CD4-positive, CD25-positive, alpha-beta regulatory T cell (primary cell): ENCODE measurements at regions not wholly inside any gene's neighbourhood (a gene's known extent, or its start where the extent isn't known, plus 50 kb on each side); places are given as distances from the start of the nearest gene placed in this dataset.
A peak's percentile ranks its signal among the peaks of the same experiment; 100 is the strongest.

ENCODE experiments used
- ATAC-seq, 2 donors: fragments of 150-1000 bp; cut with Tn5 transposase; one replicate each; pipeline ENCODE4 v1.10.0; 2021; ENCODE audit warnings: low read depth in 2 of 2, moderate number of reproducible peaks in 2 of 2, moderate library complexity in 1 of 2
- DNase-seq, 3 donors: peaks; one replicate each; pipeline versions ENCODE4 v3.0.0 to v3.0.0-alpha.2; 2012 to 2022; ENCODE audit warnings: mixed read lengths in 1 of 3
- H3K27ac ChIP-seq: one replicate; pipeline ENCODE4 v1.7.0; 2013; ENCODE audit warnings: mild to moderate bottlenecking, low read length; ENCODE audit not compliant: insufficient read depth, poor library complexity, severe bottlenecking
- H3K27me3 ChIP-seq: one replicate; pipeline ENCODE4 v1.7.0; 2013; ENCODE audit warnings: low read length; ENCODE audit not compliant: control insufficient read depth, insufficient read depth
- H3K36me3 ChIP-seq: one replicate; pipeline ENCODE4 v1.7.0; 2013; ENCODE audit warnings: mild to moderate bottlenecking, low read length, moderate library complexity; ENCODE audit not compliant: control insufficient read depth, insufficient read depth
- H3K4me1 ChIP-seq: 2 replicates; pipeline ENCODE4 v1.7.0; 2013; ENCODE audit warnings: mild to moderate bottlenecking, low read length; ENCODE audit not compliant: insufficient read depth, control insufficient read depth, poor library complexity, severe bottlenecking
- H3K4me3 ChIP-seq: one replicate; pipeline ENCODE4 v1.7.0; 2013; ENCODE audit warnings: low read depth, mild to moderate bottlenecking, low read length, moderate library complexity
- H3K9me3 ChIP-seq, 2 experiments: 1 replicate in 1 of 2; 2 replicates in 1 of 2; pipeline ENCODE4 v1.7.0; 2013; ENCODE audit warnings: low read length in 2 of 2, mild to moderate bottlenecking in 1 of 2, moderate library complexity in 1 of 2; ENCODE audit not compliant: control insufficient read depth in 2 of 2
- H3K27ac Mint-ChIP-seq, 3 donors: one replicate each; pipeline ENCODE4 v1.8.0; 2020 to 2022; ENCODE audit warnings: mild to moderate bottlenecking in 3 of 3, mixed read lengths in 3 of 3, moderate library complexity in 2 of 3
- H3K27me3 Mint-ChIP-seq: one replicate; pipeline ENCODE4 v1.8.0; 2022; ENCODE audit warnings: mild to moderate bottlenecking, mixed read lengths
- H3K36me3 Mint-ChIP-seq: one replicate; pipeline ENCODE4 v1.8.0; 2020; ENCODE audit warnings: mixed read lengths
- H3K4me1 Mint-ChIP-seq, 4 donors: one replicate each; pipeline ENCODE4 v1.8.0; 2020 to 2022; ENCODE audit warnings: mixed read lengths in 4 of 4, mild to moderate bottlenecking in 1 of 4
- H3K4me3 Mint-ChIP-seq, 4 donors: one replicate each; pipeline ENCODE4 v1.8.0; 2020 to 2022; ENCODE audit warnings: mild to moderate bottlenecking in 4 of 4, mixed read lengths in 4 of 4, moderate library complexity in 3 of 4
- H3K9me3 Mint-ChIP-seq, 7 donors: one replicate each; pipeline ENCODE4 v1.8.0; 2020 to 2022; ENCODE audit warnings: mixed read lengths in 7 of 7, mild to moderate bottlenecking in 3 of 7, moderate library complexity in 2 of 7

DNA sequence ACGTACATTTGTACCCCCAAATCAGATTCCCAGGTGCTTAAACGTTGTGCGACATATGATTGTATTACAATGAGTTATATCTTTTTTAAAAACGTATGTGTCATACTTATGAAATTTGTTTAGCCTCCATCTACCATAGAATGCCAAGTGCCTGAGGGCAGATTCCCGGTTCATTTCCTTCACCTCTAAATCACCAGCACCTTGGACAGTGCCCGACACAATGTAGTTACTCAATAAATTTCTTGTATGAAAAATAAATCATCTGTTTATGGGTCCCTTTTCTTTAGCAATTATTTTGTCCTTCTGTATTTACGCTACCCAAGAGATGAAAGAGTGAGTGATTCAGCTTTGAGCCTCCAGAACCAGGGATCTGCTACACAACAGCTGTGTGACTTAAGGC lies 157.4 kb downstream of the TBX5 start:
- DNase-seq (no peak), ATAC-seq (no peak)
- no peaks in the 10 kb centered on the region for H3K27me3 ChIP-seq
- no peak overlapping the region for H3K27ac ChIP-seq
- no peaks in the 10 kb centered on the region for H3K27me3 Mint-ChIP-seq
- peaks cover 0 to 21% (median 5%) of the 10 kb centered on the region in 7 donors for H3K9me3 Mint-ChIP-seq
- H3K4me1 Mint-ChIP-seq: no peaks in the 10 kb centered on the region
- no peaks in the 10 kb centered on the region for H3K36me3 ChIP-seq
- no peak overlapping the region for H3K4me3 Mint-ChIP-seq
- no peaks in the 10 kb centered on the region for H3K9me3 ChIP-seq
- no peak overlapping the region for H3K27ac Mint-ChIP-seq
- no peak overlapping the region for H3K4me3 ChIP-seq
- no peaks in the 10 kb centered on the region for H3K36me3 Mint-ChIP-seq
- no peaks in the 10 kb centered on the region for H3K4me1 ChIP-seq

DNA sequence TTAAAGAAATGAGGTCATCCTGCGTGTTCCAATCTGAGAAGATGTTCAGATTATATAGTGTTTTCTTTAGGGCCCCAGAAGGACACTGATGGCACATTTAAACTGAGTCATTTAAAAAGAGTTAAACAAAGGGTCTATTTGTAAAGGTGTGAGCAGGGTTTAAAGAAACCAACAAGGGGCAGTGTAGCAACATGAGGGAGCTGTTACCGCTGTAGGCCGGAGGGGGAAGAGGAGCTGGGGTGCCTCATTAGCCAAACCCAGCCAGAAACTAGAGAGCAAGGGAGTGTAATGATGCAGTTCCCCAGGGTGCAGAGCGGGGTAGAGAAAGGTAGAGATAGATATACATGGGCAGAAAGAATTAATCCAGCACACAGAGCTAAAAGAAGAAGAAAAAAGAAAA lies 160.4 kb downstream of the TBX5 start:
- peaks cover 0 to 5% of the 10 kb centered on the region in 2 experiments for H3K9me3 ChIP-seq
- H3K36me3 ChIP-seq: no peaks in the 10 kb centered on the region
- no peaks in the 10 kb centered on the region for H3K4me1 ChIP-seq
- no peak for DNase-seq
- H3K4me3 ChIP-seq: no peak overlapping the region
- Mint-ChIP-seq H3K36me3 (no peaks in the 10 kb centered on the region), H3K9me3 (peaks cover 0 to 12% (median 3%) of the 10 kb centered on the region in 7 donors), H3K27ac (no peak overlapping the region), H3K4me3 (no peak overlapping the region), H3K4me1 (no peaks in the 10 kb centered on the region), H3K27me3 (no peaks in the 10 kb centered on the region)
- H3K27ac ChIP-seq: no peak overlapping the region
- H3K27me3 ChIP-seq: no peaks in the 10 kb centered on the region
- ATAC-seq: no peak

DNA sequence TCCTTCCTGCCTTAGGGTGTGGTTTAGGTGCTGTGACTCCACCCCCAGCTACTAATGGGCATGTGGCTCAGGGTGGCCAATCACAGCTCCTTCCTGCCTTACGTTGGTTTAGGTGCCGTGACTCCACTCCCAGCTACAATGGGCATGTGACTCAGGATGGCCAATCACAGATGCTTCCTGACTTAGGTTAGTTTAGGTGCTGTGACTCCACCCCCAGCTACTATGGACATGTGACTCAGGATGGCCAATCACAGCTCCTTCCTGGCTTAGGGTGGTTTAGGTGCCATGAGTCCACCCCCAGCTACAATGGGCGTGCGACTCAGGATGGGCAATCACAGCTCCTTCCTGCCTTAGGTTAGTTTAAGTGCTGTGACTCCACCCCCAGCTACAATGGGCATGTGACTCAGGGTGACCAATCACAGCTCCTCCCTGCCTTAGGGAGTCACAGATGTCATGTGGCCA lies 163.9 kb downstream of the TBX5 start:
- no peaks in the 10 kb centered on the region for H3K4me1 Mint-ChIP-seq
- Histone ChIP-seq H3K9me3 (peaks cover 0 to 5% of the 10 kb centered on the region in 2 experiments), H3K4me1 (no peaks in the 10 kb centered on the region), H3K27me3 (no peaks in the 10 kb centered on the region), H3K4me3 (no peak overlapping the region), H3K27ac (no peak overlapping the region), H3K36me3 (no peaks in the 10 kb centered on the region)
- peak in 1 of 3 donors; percentile 0 for DNase-seq
- no peak for ATAC-seq
- H3K36me3 Mint-ChIP-seq: no peaks in the 10 kb centered on the region
- no peak overlapping the region for H3K4me3 Mint-ChIP-seq
- H3K9me3 Mint-ChIP-seq: peaks cover 0 to 6% (median 2%) of the 10 kb centered on the region in 7 donors
- H3K27me3 Mint-ChIP-seq: peaks cover 10% of the 10 kb centered on the region
- H3K27ac Mint-ChIP-seq: no peak overlapping the region

DNA sequence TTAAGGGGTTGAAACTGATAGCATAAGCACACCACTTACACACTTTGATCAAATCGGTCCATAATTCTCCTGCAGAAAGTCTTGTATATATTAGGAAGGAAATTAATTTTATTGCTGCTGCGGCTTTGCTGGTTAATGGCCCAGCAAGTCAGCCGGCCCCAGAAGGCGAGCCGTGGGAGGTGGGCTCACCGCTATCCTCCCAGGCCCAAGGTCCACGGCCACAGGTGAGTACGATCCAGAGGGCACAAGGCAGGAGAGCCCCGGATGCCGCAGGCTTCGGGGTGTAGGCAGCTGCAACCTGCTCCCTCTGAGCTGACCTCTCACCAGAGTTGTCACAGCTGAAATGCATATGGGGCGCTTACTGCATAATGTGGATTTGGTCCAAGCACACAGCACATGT lies 165.7 kb downstream of the TBX5 start:
- Mint-ChIP-seq H3K36me3 (no peaks in the 10 kb centered on the region), H3K27me3 (peaks cover 10% of the 10 kb centered on the region), H3K27ac (no peak overlapping the region)

DNA sequence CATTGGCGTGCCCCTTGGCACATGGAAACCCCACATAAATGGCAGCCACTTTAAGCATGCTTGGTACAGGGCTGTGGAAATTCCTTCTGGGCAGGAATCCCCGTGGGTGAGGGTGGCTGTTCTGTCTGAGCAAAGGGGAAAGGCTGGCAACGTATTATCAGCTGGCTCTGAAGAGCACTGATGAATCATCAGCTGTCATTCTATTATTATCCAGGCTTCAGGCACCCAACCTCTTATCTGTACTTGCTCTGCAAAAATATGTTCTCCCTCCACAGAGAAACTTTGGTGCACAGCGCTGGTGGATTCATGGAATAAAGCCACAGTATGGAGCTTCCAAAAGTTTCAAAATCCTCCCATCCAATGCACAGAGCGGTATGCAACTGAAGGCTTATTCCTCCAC lies 167.1 kb downstream of the TBX5 start:
- H3K4me1 Mint-ChIP-seq: no peaks in the 10 kb centered on the region

More for the DNA sequence above, 165.7 kb downstream of the TBX5 start:
- Histone ChIP-seq H3K4me1 (no peaks in the 10 kb centered on the region), H3K4me3 (no peak overlapping the region), H3K27ac (no peak overlapping the region), H3K36me3 (no peaks in the 10 kb centered on the region), H3K9me3 (peaks cover 0 to 5% of the 10 kb centered on the region in 2 experiments), H3K27me3 (no peaks in the 10 kb centered on the region)
- no peak for DNase-seq
- Mint-ChIP-seq H3K4me3 (no peak overlapping the region), H3K9me3 (peaks cover 0 to 9% (median 2%) of the 10 kb centered on the region in 7 donors), H3K4me1 (no peaks in the 10 kb centered on the region)
- no peak for ATAC-seq

DNA sequence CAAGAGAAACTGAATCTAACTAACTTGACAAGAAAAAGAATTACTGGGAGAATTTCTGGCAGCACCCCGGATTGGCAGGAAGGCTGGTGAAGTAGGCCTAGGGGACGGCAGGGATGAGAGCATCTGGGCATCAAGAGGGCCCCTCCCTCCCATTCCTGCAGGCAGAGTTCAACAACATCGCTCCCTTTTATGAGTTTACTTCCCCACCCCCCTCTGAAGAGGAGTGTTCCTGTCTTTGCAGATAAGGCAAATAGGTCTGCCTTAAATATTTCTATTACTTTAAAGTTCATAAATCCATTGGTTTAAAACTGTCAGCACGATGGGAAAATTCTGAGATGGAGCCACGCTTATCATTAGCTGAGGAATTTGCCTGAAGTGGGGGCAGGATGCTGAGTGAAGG lies 168.7 kb downstream of the TBX5 start:
- DNase-seq (no peak), ATAC-seq (no peak)
- Mint-ChIP-seq H3K27me3 (peaks cover 10% of the 10 kb centered on the region), H3K36me3 (no peaks in the 10 kb centered on the region), H3K4me1 (no peaks in the 10 kb centered on the region), H3K4me3 (no peak overlapping the region), H3K27ac (no peak overlapping the region), H3K9me3 (peaks cover 0 to 5% (median 0%) of the 10 kb centered on the region in 7 donors)
- H3K4me3 ChIP-seq: no peak overlapping the region
- H3K27ac ChIP-seq: no peak overlapping the region
- H3K27me3 ChIP-seq: no peaks in the 10 kb centered on the region
- no peaks in the 10 kb centered on the region for H3K36me3 ChIP-seq
- H3K4me1 ChIP-seq: no peaks in the 10 kb centered on the region
- H3K9me3 ChIP-seq: peaks cover 2 to 5% of the 10 kb centered on the region in 2 experiments

More for the DNA sequence above, 167.1 kb downstream of the TBX5 start:
- Histone ChIP-seq H3K9me3 (peaks cover 0 to 5% of the 10 kb centered on the region in 2 experiments), H3K27me3 (no peaks in the 10 kb centered on the region), H3K27ac (no peak overlapping the region), H3K4me3 (no peak overlapping the region), H3K36me3 (no peaks in the 10 kb centered on the region), H3K4me1 (no peaks in the 10 kb centered on the region)
- DNase-seq (no peak), ATAC-seq (no peak)
- Mint-ChIP-seq H3K27me3 (peaks cover 10% of the 10 kb centered on the region), H3K9me3 (peaks cover 0 to 5% (median 1%) of the 10 kb centered on the region in 7 donors), H3K36me3 (no peaks in the 10 kb centered on the region), H3K4me3 (no peak overlapping the region), H3K27ac (no peak overlapping the region)

DNA sequence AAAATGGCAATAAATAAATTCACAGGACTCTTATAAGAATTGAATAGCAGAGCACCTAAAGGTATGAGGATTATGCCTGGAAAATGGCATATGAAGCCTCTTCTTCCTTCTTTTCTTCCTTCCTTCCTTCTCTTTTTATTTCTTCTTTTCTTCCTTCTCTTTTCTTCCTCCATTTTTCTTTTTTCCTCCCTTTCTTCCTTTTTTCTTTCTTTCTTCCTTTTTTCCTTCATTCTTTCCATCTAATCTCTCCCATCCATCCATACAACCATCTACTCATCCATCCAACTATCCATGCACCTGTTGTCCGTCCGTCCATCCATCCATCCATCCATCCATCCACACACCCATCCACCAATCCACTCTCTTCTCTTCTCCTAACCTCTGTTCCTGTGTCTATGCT lies 173.8 kb downstream of the TBX5 start:
- Mint-ChIP-seq H3K4me3 (no peak overlapping the region), H3K27me3 (no peaks in the 10 kb centered on the region), H3K4me1 (no peaks in the 10 kb centered on the region), H3K27ac (no peak overlapping the region), H3K36me3 (no peaks in the 10 kb centered on the region), H3K9me3 (peaks cover 0 to 3% (median 0%) of the 10 kb centered on the region in 7 donors)
- Histone ChIP-seq H3K27me3 (no peaks in the 10 kb centered on the region), H3K4me1 (no peaks in the 10 kb centered on the region), H3K36me3 (no peaks in the 10 kb centered on the region), H3K27ac (no peak overlapping the region), H3K4me3 (no peak overlapping the region), H3K9me3 (peaks cover 0 to 2% of the 10 kb centered on the region in 2 experiments)
- DNase-seq (no peak), ATAC-seq (no peak)

DNA sequence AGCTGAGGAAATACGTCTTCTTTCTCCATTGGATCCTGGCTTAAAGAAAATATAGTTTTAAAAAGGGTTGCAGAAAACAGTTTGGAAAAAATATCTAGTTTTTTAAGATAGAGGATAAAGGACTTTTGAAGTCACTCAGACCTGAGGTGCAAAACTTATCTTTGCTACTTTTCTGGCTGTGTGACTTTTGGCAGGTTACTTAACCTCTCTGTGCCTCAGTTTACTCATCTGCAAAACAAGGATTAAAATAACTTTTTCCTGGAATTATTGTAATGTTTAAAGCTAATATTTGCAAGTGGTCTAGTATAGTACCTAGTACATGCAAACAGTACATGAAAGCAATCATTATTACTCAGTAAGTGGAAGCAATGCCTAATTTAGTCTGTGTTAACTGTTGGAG lies 176.8 kb downstream of the TBX5 start:
- no peaks in the 10 kb centered on the region for H3K4me1 Mint-ChIP-seq
- peaks cover 10% of the 10 kb centered on the region for H3K27me3 Mint-ChIP-seq
- peaks cover 0 to 1% (median 0%) of the 10 kb centered on the region in 7 donors for H3K9me3 Mint-ChIP-seq
- no peak for ATAC-seq
- Histone ChIP-seq H3K27me3 (no peaks in the 10 kb centered on the region), H3K4me3 (no peak overlapping the region), H3K36me3 (no peaks in the 10 kb centered on the region), H3K27ac (no peak overlapping the region), H3K4me1 (no peaks in the 10 kb centered on the region), H3K9me3 (peaks cover 0 to 2% of the 10 kb centered on the region in 2 experiments)
- no peaks in the 10 kb centered on the region for H3K36me3 Mint-ChIP-seq
- H3K4me3 Mint-ChIP-seq: no peak overlapping the region
- H3K27ac Mint-ChIP-seq: no peak overlapping the region
- DNase-seq: no peak
